ENCODE measurements at regions not wholly inside any gene's neighbourhood (a gene's known extent, or its start where the extent isn't known, plus 50 kb on each side); places are given as distances from the start of the nearest gene placed in this dataset.

DNA sequence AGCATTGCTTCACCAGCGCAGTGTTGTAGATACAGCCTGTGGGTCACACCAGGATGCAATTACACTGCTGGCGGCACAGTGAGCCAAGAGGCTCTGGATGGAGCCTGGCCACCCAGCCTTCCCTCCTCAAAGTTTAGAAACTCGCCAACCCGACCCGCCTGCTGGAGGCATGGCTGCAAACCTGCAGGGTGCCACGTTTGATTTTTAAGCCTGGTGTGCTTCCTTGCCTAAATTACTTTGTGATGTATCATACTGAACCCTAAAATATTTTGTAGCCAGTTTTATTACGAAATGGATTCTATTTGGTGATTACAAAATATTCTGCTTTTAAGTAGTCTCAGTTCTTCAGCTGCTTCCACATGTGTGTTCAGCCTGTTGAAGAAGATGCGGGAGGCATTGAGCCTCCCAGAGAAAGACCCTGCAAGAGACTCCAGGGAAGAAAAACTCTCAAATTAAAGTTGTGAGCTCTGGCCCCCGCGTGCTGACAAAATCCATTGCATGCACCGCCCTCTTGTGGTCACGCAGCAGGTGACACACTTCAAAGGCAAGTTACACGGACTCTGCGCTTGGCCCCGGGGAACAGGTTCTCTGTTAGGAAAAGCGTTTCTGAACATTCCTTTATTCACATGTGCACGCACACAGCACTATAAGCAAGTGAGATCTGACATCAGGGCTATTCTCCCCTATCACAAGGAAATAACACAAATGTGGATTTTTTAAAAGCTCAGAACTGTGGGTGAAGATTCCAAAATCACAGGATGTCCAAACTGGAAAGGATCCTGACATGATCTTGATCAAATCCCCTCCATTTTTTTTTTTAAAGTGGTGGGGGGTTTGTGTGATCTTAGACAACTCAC lies 63.0 kb upstream of the TWIST2 start:
- peak overlapping the region in 3 of 4 donors; percentile 38 to 78 (median 71) for H3K27ac ChIP-seq
- TF ChIP-seq, protein P1, sequence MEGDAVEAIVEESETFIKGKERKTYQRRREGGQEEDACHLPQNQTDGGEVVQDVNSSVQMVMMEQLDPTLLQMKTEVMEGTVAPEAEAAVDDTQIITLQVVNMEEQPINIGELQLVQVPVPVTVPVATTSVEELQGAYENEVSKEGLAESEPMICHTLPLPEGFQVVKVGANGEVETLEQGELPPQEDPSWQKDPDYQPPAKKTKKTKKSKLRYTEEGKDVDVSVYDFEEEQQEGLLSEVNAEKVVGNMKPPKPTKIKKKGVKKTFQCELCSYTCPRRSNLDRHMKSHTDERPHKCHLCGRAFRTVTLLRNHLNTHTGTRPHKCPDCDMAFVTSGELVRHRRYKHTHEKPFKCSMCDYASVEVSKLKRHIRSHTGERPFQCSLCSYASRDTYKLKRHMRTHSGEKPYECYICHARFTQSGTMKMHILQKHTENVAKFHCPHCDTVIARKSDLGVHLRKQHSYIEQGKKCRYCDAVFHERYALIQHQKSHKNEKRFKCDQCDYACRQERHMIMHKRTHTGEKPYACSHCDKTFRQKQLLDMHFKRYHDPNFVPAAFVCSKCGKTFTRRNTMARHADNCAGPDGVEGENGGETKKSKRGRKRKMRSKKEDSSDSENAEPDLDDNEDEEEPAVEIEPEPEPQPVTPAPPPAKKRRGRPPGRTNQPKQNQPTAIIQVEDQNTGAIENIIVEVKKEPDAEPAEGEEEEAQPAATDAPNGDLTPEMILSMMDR (IDR thresholded peaks at IDR 0.05): peak; percentile 73 to 90 (median 80)
- no peak for TF ChIP-seq POLR2A (IDR thresholded peaks at IDR 0.05)
- no peak overlapping the region for H3K4me3 ChIP-seq
- H3K4me1 ChIP-seq: peaks cover 0 to 5% (median 3%) of the 10 kb centered on the region in 3 donors
- H3K36me3 ChIP-seq: no peaks in the 10 kb centered on the region
- DNase-seq: no peak
- H3K9me3 ChIP-seq: no peaks in the 10 kb centered on the region
- H3K27me3 ChIP-seq: no peaks in the 10 kb centered on the region
- intact Hi-C loops (cut with DNase I): loop anchor here (10.0 kb wide), 2 partner anchors 270 to 420 kb away; no protein-coding TSS in a partner anchor
- WGBS, 2 donors: 24% methylated on average over 16 to 17 of the region's 17 CpGs

DNA sequence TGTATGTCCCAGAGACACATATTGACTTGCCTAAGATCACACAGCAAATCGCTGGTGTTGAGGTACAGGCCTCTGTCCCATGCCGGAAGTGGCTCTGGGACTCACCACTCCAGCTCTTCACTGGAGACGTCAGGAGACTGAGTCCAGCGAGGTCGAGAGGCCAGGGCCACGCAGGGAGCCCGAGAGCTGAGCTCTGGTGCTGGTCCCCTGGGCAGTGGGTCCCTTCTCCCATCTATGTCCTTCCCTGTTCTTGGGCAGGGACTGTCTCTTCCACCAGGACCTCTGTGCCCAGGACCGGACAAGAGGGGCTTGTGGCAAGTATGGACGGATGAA lies 62.4 kb upstream of the TWIST2 start:
- WGBS, 2 donors: 50 to 60% methylated on average over 1 to 9 of the region's 9 CpGs
- no peaks in the 10 kb centered on the region for H3K36me3 ChIP-seq
- H3K9me3 ChIP-seq: no peaks in the 10 kb centered on the region
- intact Hi-C loops (cut with DNase I): loop anchor here (10.0 kb wide), 2 partner anchors 271 to 421 kb away; no protein-coding TSS in a partner anchor
- TF ChIP-seq, protein P1 (IDR thresholded peaks at IDR 0.05): no peak
- no peak for TF ChIP-seq POLR2A (IDR thresholded peaks at IDR 0.05)
- H3K27me3 ChIP-seq: no peaks in the 10 kb centered on the region
- no peak for DNase-seq
- peak overlapping the region in 3 of 4 donors; percentile 38 to 78 (median 71) for H3K27ac ChIP-seq
- H3K4me1 ChIP-seq: peaks cover 0 to 5% (median 3%) of the 10 kb centered on the region in 3 donors
- H3K4me3 ChIP-seq: no peak overlapping the region

DNA sequence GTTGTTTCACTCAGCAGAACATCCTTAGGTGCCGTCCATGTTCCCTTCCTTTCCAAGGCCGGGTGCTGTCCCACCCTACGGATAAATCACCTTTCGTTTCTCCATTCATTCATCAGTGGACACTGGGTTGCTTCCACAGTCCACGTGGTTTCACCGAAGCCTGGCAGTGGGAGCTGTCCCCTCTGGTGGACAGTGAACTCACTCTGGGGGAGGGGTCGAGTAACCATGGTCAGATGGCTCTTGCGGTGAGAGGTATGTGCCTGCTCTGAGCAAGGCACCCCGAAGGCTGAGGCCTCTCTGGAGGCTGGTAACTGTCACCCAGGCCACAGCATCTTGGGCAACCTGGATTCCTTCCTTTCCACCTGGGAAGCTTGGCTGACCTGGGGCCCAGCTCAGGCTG lies 61.5 kb upstream of the TWIST2 start:
- no peak for TF ChIP-seq POLR2A (IDR thresholded peaks at IDR 0.05)
- TF ChIP-seq, protein P1 (IDR thresholded peaks at IDR 0.05): no peak
- H3K4me1 ChIP-seq: peaks cover 0 to 5% (median 3%) of the 10 kb centered on the region in 3 donors
- H3K27ac ChIP-seq: peak overlapping the region in 3 of 4 donors; percentile 0 to 76 (median 71)
- DNase-seq: no peak
- no peaks in the 10 kb centered on the region for H3K9me3 ChIP-seq
- WGBS, 2 donors: 87 to 92% methylated on average over 4 to 9 of the region's 9 CpGs
- no peak overlapping the region for H3K4me3 ChIP-seq
- intact Hi-C loops (cut with DNase I): loop anchor here (10.0 kb wide), 2 partner anchors 272 to 422 kb away; no protein-coding TSS in a partner anchor
- no peaks in the 10 kb centered on the region for H3K36me3 ChIP-seq
- no peaks in the 10 kb centered on the region for H3K27me3 ChIP-seq

DNA sequence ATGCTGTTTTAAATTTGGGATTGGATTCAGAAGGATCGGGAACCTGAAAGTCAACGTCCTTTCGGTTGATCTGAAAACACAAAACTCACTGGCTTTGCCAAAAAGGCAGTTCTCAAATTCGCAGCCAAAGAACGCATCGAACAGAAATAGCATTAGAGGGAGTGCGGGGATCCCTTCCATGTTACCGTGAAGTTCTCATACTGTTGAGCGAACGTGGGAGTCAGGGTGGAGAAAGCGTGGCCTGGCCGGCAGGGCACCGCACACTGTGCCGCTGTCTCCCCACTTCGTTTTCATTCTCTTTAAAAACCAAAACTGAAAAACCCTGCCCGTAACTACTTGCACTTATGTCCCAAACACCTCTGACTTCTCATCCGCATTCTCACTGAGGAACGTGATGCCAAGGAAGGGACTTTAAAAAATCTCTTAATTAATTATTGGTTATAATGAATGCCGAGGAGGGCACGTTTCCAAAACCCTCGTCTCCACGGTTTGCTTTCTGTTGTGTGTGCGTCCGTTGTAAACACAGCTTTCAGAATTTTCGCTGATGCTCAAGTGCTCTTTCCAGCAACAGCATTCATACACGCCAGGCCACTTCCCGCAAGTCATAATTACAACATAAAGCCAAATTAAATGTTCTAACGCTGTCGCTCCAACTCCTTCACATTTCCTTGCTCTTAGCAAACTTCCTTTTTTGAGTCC lies 60.9 kb upstream of the TWIST2 start:
- 78 to 79% methylated on average over 24 to 29 of the region's 29 CpGs for WGBS, 2 donors
- Histone ChIP-seq H3K27me3 (no peaks in the 10 kb centered on the region), H3K9me3 (no peaks in the 10 kb centered on the region), H3K27ac (peak overlapping the region in 3 of 4 donors; percentile 0 to 76 (median 71)), H3K4me3 (peak overlapping the region in 1 of 4 donors; percentile 21), H3K36me3 (no peaks in the 10 kb centered on the region), H3K4me1 (peaks cover 0 to 5% (median 3%) of the 10 kb centered on the region in 3 donors)
- intact Hi-C loops (cut with DNase I): loop anchor here (10.0 kb wide), 2 partner anchors 272 to 422 kb away; no protein-coding TSS in a partner anchor
- no peak for DNase-seq
- TF ChIP-seq POLR2A (IDR thresholded peaks at IDR 0.05): no peak
- TF ChIP-seq, protein P1 (IDR thresholded peaks at IDR 0.05): no peak
